Kidney (tissue), 13 donors: ENCODE measurements at regions not wholly inside any gene's neighbourhood (a gene's known extent, or its start where the extent isn't known, plus 50 kb on each side); places are given as distances from the start of the nearest gene placed in this dataset.
A peak's percentile ranks its signal among the peaks of the same experiment; 100 is the strongest.

Source experiments
- DNase-seq, 5 donors: peaks; one replicate each; pipeline ENCODE4 v3.0.0-alpha.2; 2013 to 2020
- FAIRE-seq: peaks from 2 replicates; lab custom pipeline; 2012; peaks lifted over from hg19 to GRCh38; lab: Jason Lieb, UNC
- H3K27ac ChIP-seq, 2 donors: one replicate each; pipeline ENCODE4 v1.7.0; 2013; ENCODE audit warnings: low read depth in 2 of 2, low read length in 2 of 2, inconsistent platforms in 1 of 2
- H3K27me3 ChIP-seq: one replicate; pipeline ENCODE4 v1.7.1; 2013; ENCODE audit warnings: low read length, inconsistent platforms; ENCODE audit not compliant: control insufficient read depth, insufficient read depth
- H3K36me3 ChIP-seq, 3 donors: one replicate each; pipeline versions ENCODE4 v1.7.0 to v1.7.1; 2013; ENCODE audit warnings: low read length in 3 of 3, control low read depth in 1 of 3, inconsistent platforms in 1 of 3; ENCODE audit not compliant: insufficient read depth in 3 of 3, control insufficient read depth in 2 of 3
- H3K4me1 ChIP-seq, 3 donors: one replicate each; pipeline versions ENCODE4 v1.7.0 to v1.7.1; 2013; ENCODE audit warnings: low read length in 3 of 3, inconsistent platforms in 1 of 3, low read depth in 1 of 3; ENCODE audit not compliant: control insufficient read depth in 2 of 3, insufficient read depth in 2 of 3
- H3K4me3 ChIP-seq, 3 donors: one replicate each; pipeline versions ENCODE4 v1.7.0 to v1.8.1; 2013; ENCODE audit warnings: low read length in 3 of 3, control low read depth in 1 of 3, inconsistent platforms in 1 of 3
- H3K9ac ChIP-seq, 3 donors: one replicate each; pipeline versions ENCODE4 v1.7.0 to v1.7.1; 2013; ENCODE audit warnings: low read length in 3 of 3, control low read depth in 1 of 3, inconsistent platforms in 1 of 3
- H3K9me3 ChIP-seq, 3 donors: one replicate each; pipeline versions ENCODE4 v1.7.0 to v1.7.1; 2013; ENCODE audit warnings: low read length in 3 of 3, control low read depth in 1 of 3, inconsistent platforms in 1 of 3; ENCODE audit not compliant: control insufficient read depth in 2 of 3, insufficient read depth in 1 of 3
- CTCF ChIP-seq: IDR thresholded peaks from 3 replicates; pipeline ENCODE4 v1.5.1; 2012; ENCODE audit warnings: mild to moderate bottlenecking, moderate library complexity, borderline replicate concordance; ENCODE audit not compliant: insufficient read depth; ENCODE audit errors: extremely low read depth
- intact Hi-C: fragments of 100-400 bp; cut with DNase I; formaldehyde crosslinking; loops from one replicate; pipeline ENCODE4 v1.11.1; 2022
- donor health status: control.
- donor health status: control.
- donor health status: control.
- donor health status: control.
- donor health status: control.
- donor health status: DM: yes; HTN: yes; CAD: no.
- donor health status: Normal renal cell carcinoma (clear cell type).

- Histone ChIP-seq H3K4me3 (no peak overlapping the region), H3K27me3 (no peaks in the 10 kb centered on the region), H3K4me1 (no peaks in the 10 kb centered on the region), H3K36me3 (no peaks in the 10 kb centered on the region), H3K9ac (no peak overlapping the region), H3K9me3 (no peaks in the 10 kb centered on the region), H3K27ac (no peak overlapping the region)
- FAIRE-seq (no peak), DNase-seq (no peak)
- intact Hi-C loops, result no loop called here
- TF ChIP-seq CTCF, result no peak
Measured at GRCh38 chr13:22127277-22128164, 456.6 kb downstream of the FGF9 start.

- H3K9ac ChIP-seq, result no peak overlapping the region
- no peaks in the 10 kb centered on the region for H3K36me3 ChIP-seq
- no peak for DNase-seq
- peak overlapping the region in 1 of 2 donors; percentile 18 for H3K27ac ChIP-seq
- H3K9me3 ChIP-seq, result no peaks in the 10 kb centered on the region
- no peak for TF ChIP-seq CTCF
- no peaks in the 10 kb centered on the region for H3K27me3 ChIP-seq
- no peaks in the 10 kb centered on the region for H3K4me1 ChIP-seq
- FAIRE-seq, result peak; percentile 35
- peak overlapping the region in 1 of 3 donors; percentile 7 for H3K4me3 ChIP-seq
- intact Hi-C loops, result no loop called here
Measured at GRCh38 chr13:22128441-22129408, 457.9 kb downstream of the FGF9 start.

- no peak overlapping the region for H3K4me3 ChIP-seq
- H3K27me3 ChIP-seq, result no peaks in the 10 kb centered on the region
- no peaks in the 10 kb centered on the region for H3K4me1 ChIP-seq
- no peaks in the 10 kb centered on the region for H3K9me3 ChIP-seq
- H3K36me3 ChIP-seq, result no peaks in the 10 kb centered on the region
- DNase-seq (no peak), FAIRE-seq (no peak)
- intact Hi-C loops, result no loop called here
- no peak overlapping the region for H3K9ac ChIP-seq
- no peak for TF ChIP-seq CTCF
- no peak overlapping the region for H3K27ac ChIP-seq
Measured at GRCh38 chr13:22130254-22130653, 459.4 kb downstream of the FGF9 start.
